Peyer's patch (tissue), 4 donors: ENCODE measurements at regions not wholly inside any gene's neighbourhood (a gene's known extent, or its start where the extent isn't known, plus 50 kb on each side); places are given as distances from the start of the nearest gene placed in this dataset.

Source experiments
- CTCF ChIP-seq, 6 experiments: fragments of 450-650 bp in 4 of 6; fragments of 200-600 bp in 2 of 6; sonication (generic) in 1 of 6; IDR thresholded peaks; one replicate each; pipeline ENCODE4 v1.5.1; 2017 to 2019; ENCODE audit warnings: antibody characterized with exemption in 6 of 6, mild to moderate bottlenecking in 3 of 6, moderate library complexity in 1 of 6
- POLR2A ChIP-seq, 2 donors: fragments of 450-650 bp; IDR thresholded peaks; one replicate each; pipeline ENCODE4 v1.5.1; 2017; ENCODE audit warnings: antibody characterized with exemption in 2 of 2, mild to moderate bottlenecking in 2 of 2, moderate library complexity in 2 of 2

GRCh38 chr5:36505021-36505420 lies 101.4 kb upstream of the SLC1A3 start:
- TF ChIP-seq CTCF (IDR thresholded peaks at IDR 0.05) = no peak
- TF ChIP-seq POLR2A (IDR thresholded peaks at IDR 0.05) = no peak
